Hepatocyte (in vitro differentiated cells): ENCODE measurements at regions not wholly inside any gene's neighbourhood (a gene's known extent, or its start where the extent isn't known, plus 50 kb on each side); places are given as distances from the start of the nearest gene placed in this dataset.

ENCODE experiments used
- DNase-seq: peaks from one replicate; pipeline ENCODE4 v3.0.0-alpha.2; 2016; ENCODE audit warnings: low spot score
- H2AFZ ChIP-seq: fragments of 200-600 bp; sonication (generic); 2 replicates; pipeline ENCODE4 v1.6.0; 2016; ENCODE audit warnings: antibody characterized with exemption, mild to moderate bottlenecking
- H3K27ac ChIP-seq: fragments of 200-600 bp; sonication (generic); 2 replicates; pipeline ENCODE4 v1.5.1; 2016; ENCODE audit warnings: mild to moderate bottlenecking
- H3K27me3 ChIP-seq: fragments of 200-600 bp; sonication (generic); 2 replicates; pipeline ENCODE4 v1.6.1; 2016
- H3K36me3 ChIP-seq: fragments of 200-600 bp; sonication (generic); replicated peaks from 2 replicates; pipeline ENCODE4 v1.5.1; 2016; ENCODE audit warnings: low read depth; ENCODE audit not compliant: insufficient read depth
- H3K4me1 ChIP-seq: fragments of 200-600 bp; sonication (generic); 2 replicates; pipeline ENCODE4 v1.5.1; 2016; ENCODE audit warnings: mild to moderate bottlenecking, moderate library complexity; ENCODE audit not compliant: insufficient read depth
- H3K4me2 ChIP-seq: fragments of 200-600 bp; sonication (generic); 2 replicates; pipeline ENCODE4 v1.6.0; 2016
- H3K4me3 ChIP-seq: fragments of 200-600 bp; sonication (generic); 2 replicates; pipeline ENCODE4 v1.5.1; 2016; ENCODE audit warnings: mild to moderate bottlenecking
- H3K79me2 ChIP-seq: fragments of 200-600 bp; sonication (generic); 2 replicates; pipeline ENCODE4 v1.6.0; 2017; ENCODE audit warnings: mild to moderate bottlenecking
- H3K9me2 ChIP-seq: fragments of 200-600 bp; sonication (generic); replicated peaks from 2 replicates; pipeline ENCODE4 v1.6.0; 2017; ENCODE audit warnings: mild to moderate bottlenecking; ENCODE audit not compliant: insufficient read depth
- H3K9me3 ChIP-seq: fragments of 200-600 bp; sonication (generic); 2 replicates; pipeline ENCODE4 v1.5.1; 2016; ENCODE audit warnings: low read depth, mild to moderate bottlenecking
- H4K20me1 ChIP-seq: fragments of 200-600 bp; sonication (generic); 2 replicates; pipeline ENCODE4 v1.6.0; 2016; ENCODE audit warnings: mild to moderate bottlenecking; ENCODE audit not compliant: insufficient read depth, poor library complexity, severe bottlenecking
- EZH2 ChIP-seq: fragments of 200-600 bp; sonication (generic); IDR thresholded peaks from 2 replicates; pipeline ENCODE4 v1.6.1; 2016; ENCODE audit warnings: antibody characterized with exemption, mild to moderate bottlenecking, borderline replicate concordance
- EZH2phosphoT487 ChIP-seq: fragments of 200-600 bp; sonication (generic); IDR thresholded peaks from one replicate; pipeline ENCODE4 v1.6.1; 2018; ENCODE audit warnings: antibody characterized with exemption, mild to moderate bottlenecking, low read depth, moderate library complexity; ENCODE audit not compliant: unreplicated experiment, severe bottlenecking
- WGBS: methylation state at CpG from one replicate; pipeline ENCODE4 v1.1.6; 2016; ENCODE audit warnings: low lambda C conversion rate; ENCODE audit errors: missing lambda C conversion rate; 5-methylcytosine and 5-hydroxymethylcytosine counted together
- TF ChIP-seq, protein P1 (sequence below): fragments of 200-600 bp; sonication (generic); IDR thresholded peaks from 2 replicates; pipeline ENCODE4 v1.5.1; 2016; ENCODE audit warnings: antibody characterized with exemption, mild to moderate bottlenecking; ENCODE audit not compliant: poor library complexity

GRCh38 chr2:59665021-59665420 is 888.4 kb downstream of the BCL11A start:
- TF ChIP-seq, protein P1, sequence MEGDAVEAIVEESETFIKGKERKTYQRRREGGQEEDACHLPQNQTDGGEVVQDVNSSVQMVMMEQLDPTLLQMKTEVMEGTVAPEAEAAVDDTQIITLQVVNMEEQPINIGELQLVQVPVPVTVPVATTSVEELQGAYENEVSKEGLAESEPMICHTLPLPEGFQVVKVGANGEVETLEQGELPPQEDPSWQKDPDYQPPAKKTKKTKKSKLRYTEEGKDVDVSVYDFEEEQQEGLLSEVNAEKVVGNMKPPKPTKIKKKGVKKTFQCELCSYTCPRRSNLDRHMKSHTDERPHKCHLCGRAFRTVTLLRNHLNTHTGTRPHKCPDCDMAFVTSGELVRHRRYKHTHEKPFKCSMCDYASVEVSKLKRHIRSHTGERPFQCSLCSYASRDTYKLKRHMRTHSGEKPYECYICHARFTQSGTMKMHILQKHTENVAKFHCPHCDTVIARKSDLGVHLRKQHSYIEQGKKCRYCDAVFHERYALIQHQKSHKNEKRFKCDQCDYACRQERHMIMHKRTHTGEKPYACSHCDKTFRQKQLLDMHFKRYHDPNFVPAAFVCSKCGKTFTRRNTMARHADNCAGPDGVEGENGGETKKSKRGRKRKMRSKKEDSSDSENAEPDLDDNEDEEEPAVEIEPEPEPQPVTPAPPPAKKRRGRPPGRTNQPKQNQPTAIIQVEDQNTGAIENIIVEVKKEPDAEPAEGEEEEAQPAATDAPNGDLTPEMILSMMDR = no peak
- TF ChIP-seq EZH2 = no peak
- no peak for TF ChIP-seq EZH2phosphoT487
- Histone ChIP-seq H3K4me1 (no peaks in the 10 kb centered on the region), H3K27ac (no peak overlapping the region), H3K27me3 (no peaks in the 10 kb centered on the region), H3K4me3 (no peak overlapping the region), H3K4me2 (no peak overlapping the region), H3K9me3 (no peaks in the 10 kb centered on the region), H3K9me2 (no peaks in the 10 kb centered on the region), H3K79me2 (no peaks in the 10 kb centered on the region), H2AFZ (no peak overlapping the region), H3K36me3 (no peaks in the 10 kb centered on the region), H4K20me1 (no peaks in the 10 kb centered on the region)
- WGBS = 93% methylated on average over 10 of the region's 10 CpGs
- no peak for DNase-seq

DNA sequence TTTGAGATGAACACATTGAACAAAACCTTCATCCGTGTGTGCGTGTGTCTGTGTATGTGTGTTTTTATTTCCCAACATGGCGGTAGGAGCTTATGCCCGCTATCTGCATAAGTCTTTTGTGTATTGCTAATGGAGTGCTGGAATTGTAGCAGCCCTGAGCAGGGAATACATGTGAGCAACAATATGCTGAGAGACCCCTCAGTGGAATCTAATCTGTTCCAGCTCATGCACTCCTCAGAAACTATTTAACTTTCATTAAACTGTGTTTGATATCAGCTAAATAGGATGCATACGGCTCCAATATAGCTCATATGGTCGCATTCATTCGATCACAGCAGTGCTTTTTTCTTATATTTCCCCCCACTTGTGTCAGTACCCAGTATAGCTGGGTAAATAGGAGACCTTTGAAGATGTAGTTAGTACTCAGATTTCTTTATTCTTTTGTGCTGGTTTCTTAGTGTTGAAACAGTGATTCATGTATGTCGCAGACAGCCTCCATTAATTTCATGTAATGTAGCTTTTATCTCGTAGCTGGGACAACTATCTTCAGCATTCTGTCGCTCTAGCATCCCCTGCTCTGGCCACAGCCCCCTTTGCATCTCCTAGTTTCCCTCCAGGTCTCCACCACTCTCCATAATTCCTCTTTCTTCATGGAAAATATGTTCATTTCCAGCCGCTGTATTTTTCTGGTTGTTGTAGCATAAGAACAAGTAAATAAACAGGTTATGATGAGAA is 891.2 kb downstream of the BCL11A start:
- TF ChIP-seq EZH2phosphoT487 (no peak), EZH2 (no peak)
- TF ChIP-seq, protein P1 = no peak
- H3K9me3 ChIP-seq = no peaks in the 10 kb centered on the region
- no peaks in the 10 kb centered on the region for H3K79me2 ChIP-seq
- H3K4me1 ChIP-seq = no peaks in the 10 kb centered on the region
- H3K9me2 ChIP-seq = no peaks in the 10 kb centered on the region
- H3K27me3 ChIP-seq = no peaks in the 10 kb centered on the region
- H3K27ac ChIP-seq = no peak overlapping the region
- H3K4me3 ChIP-seq = no peak overlapping the region
- no peaks in the 10 kb centered on the region for H4K20me1 ChIP-seq
- no peak for DNase-seq
- H3K4me2 ChIP-seq = no peak overlapping the region
- no peak overlapping the region for H2AFZ ChIP-seq
- H3K36me3 ChIP-seq = no peaks in the 10 kb centered on the region
- WGBS = 86% methylated on average over 11 of the region's 11 CpGs

DNA sequence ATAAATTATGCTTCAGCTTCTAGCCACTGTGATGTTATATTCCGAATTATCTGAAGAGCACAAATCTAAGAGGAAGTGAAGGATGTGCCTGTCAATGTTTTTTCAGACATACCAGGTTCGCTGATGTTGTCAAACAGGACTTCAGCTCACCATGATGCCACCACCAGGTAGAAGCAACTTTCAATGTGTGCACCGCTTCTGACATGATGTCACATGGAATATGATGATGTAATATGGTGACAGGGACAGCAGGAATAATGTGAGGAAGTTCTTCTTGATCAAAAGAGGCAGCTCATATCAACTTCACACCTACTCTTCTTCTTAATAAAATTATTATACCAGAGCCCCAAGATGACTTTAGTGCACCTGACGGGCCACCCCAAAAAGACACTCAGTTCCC is 893.2 kb downstream of the BCL11A start:
- Histone ChIP-seq H3K27me3 (no peaks in the 10 kb centered on the region), H3K36me3 (no peaks in the 10 kb centered on the region), H3K9me3 (no peaks in the 10 kb centered on the region), H4K20me1 (no peaks in the 10 kb centered on the region), H3K27ac (no peak overlapping the region), H3K4me1 (no peaks in the 10 kb centered on the region), H3K79me2 (no peaks in the 10 kb centered on the region), H3K9me2 (no peaks in the 10 kb centered on the region), H2AFZ (no peak overlapping the region), H3K4me3 (no peak overlapping the region), H3K4me2 (no peak overlapping the region)
- TF ChIP-seq, protein P1 = no peak
- TF ChIP-seq EZH2 (no peak), EZH2phosphoT487 (no peak)
- DNase-seq = no peak
- 95% methylated on average over 4 of the region's 4 CpGs for WGBS
